ENCODE measurements at regions not wholly inside any gene's neighbourhood (a gene's known extent, or its start where the extent isn't known, plus 50 kb on each side); places are given as distances from the start of the nearest gene placed in this dataset.

GRCh38 chr3:7793786-7794185 lies 707.8 kb upstream of the LMCD1 start:
- no peak for DNase-seq

GRCh38 chr3:7798276-7798675 lies 703.3 kb upstream of the LMCD1 start:
- DNase-seq: no peak

- DNase-seq: no peak
Observed at GRCh38 chr3:7800006-7800780, 701.4 kb upstream of the LMCD1 start.

- DNase-seq: no peak
Observed at GRCh38 chr3:7812490-7812889, 689.1 kb upstream of the LMCD1 start.

GRCh38 chr3:7813365-7813764 lies 688.3 kb upstream of the LMCD1 start:
- DNase-seq: no peak

- no peak for DNase-seq
Observed at GRCh38 chr3:7817239-7817638, 684.4 kb upstream of the LMCD1 start.

- no peak for DNase-seq
Observed at GRCh38 chr3:7820969-7821368, 680.7 kb upstream of the LMCD1 start.

GRCh38 chr3:7821858-7822257 lies 679.8 kb upstream of the LMCD1 start:
- DNase-seq: no peak

- no peak for DNase-seq
Observed at GRCh38 chr3:7841451-7841850, 660.2 kb upstream of the LMCD1 start.

- DNase-seq: no peak
Observed at GRCh38 chr3:7843441-7843840, 658.2 kb upstream of the LMCD1 start.

- DNase-seq: no peak
Observed at GRCh38 chr3:7847021-7847420, 654.6 kb upstream of the LMCD1 start.

GRCh38 chr3:7847521-7847920 lies 654.1 kb upstream of the LMCD1 start:
- no peak for DNase-seq

GRCh38 chr3:7854266-7854665 lies 647.4 kb upstream of the LMCD1 start:
- no peak for DNase-seq

GRCh38 chr3:7854721-7855120 lies 646.9 kb upstream of the LMCD1 start:
- no peak for DNase-seq

GRCh38 chr3:7865611-7866010 lies 636.0 kb upstream of the LMCD1 start:
- no peak for DNase-seq

- no peak for DNase-seq
Observed at GRCh38 chr3:7867587-7867986, 634.0 kb upstream of the LMCD1 start.

GRCh38 chr3:7871003-7871560 lies 630.5 kb upstream of the LMCD1 start:
- no peak for DNase-seq

GRCh38 chr3:7874116-7874515 lies 627.5 kb upstream of the LMCD1 start:
- no peak for DNase-seq

GRCh38 chr3:7875925-7876324 lies 625.7 kb upstream of the LMCD1 start:
- DNase-seq: no peak

- no peak for DNase-seq
Observed at GRCh38 chr3:7876741-7877297, 624.8 kb upstream of the LMCD1 start.

- DNase-seq: no peak
Observed at GRCh38 chr3:7877312-7877711, 624.3 kb upstream of the LMCD1 start.

GRCh38 chr3:7879572-7879971 lies 622.1 kb upstream of the LMCD1 start:
- no peak for DNase-seq

GRCh38 chr3:7881946-7882345 lies 619.7 kb upstream of the LMCD1 start:
- DNase-seq: no peak

GRCh38 chr3:7897655-7898054 lies 604.0 kb upstream of the LMCD1 start:
- DNase-seq: no peak

- DNase-seq: no peak
Observed at GRCh38 chr3:7913283-7913682, 588.3 kb upstream of the LMCD1 start.

All from activated CD4-positive, alpha-beta T cell treated with anti-CD3 and anti-CD28 coated beads for 1 hour (primary cell).